HCT116 (cell line): ENCODE measurements at regions not wholly inside any gene's neighbourhood (a gene's known extent, or its start where the extent isn't known, plus 50 kb on each side); places are given as distances from the start of the nearest gene placed in this dataset.

Experiments used
- ELF1 ChIP-seq: IDR thresholded peaks from 2 replicates; pipeline ENCODE4 v1.6.1; 2012; ENCODE audit warnings: low read depth, borderline replicate concordance
- EZH2 ChIP-seq: fragments of 200-600 bp; sonication (generic); IDR thresholded peaks from 2 replicates; pipeline ENCODE4 v1.6.1; 2017; ENCODE audit warnings: antibody characterized with exemption, mixed run types
- POLR2A ChIP-seq: IDR thresholded peaks from 2 replicates; pipeline ENCODE4 v1.7.0; 2011; ENCODE audit warnings: borderline replicate concordance; ENCODE audit not compliant: insufficient read depth, insufficient read length; ENCODE audit errors: extremely low read depth
- POLR2AphosphoS5 ChIP-seq: IDR thresholded peaks from 2 replicates; pipeline ENCODE4 v1.6.1; 2011; ENCODE audit warnings: mild to moderate bottlenecking, low read depth, low read length, moderate library complexity
- YY1 ChIP-seq: IDR thresholded peaks from 2 replicates; pipeline ENCODE4 v1.6.1; 2011; ENCODE audit warnings: low read length, low read depth, moderate library complexity, mild to moderate bottlenecking; ENCODE audit not compliant: insufficient replicate concordance; ENCODE audit errors: extremely low read depth
- TF ChIP-seq, protein P1 (sequence below), 3 experiments: fragments of 200-600 bp in 1 of 3; sonication (generic) in 1 of 3; IDR thresholded peaks in 2 of 3; conservative IDR thresholded peaks in 1 of 3; 2 replicates each; pipeline ENCODE4 v1.5.1; 2012 to 2017; ENCODE audit warnings: low read depth in 2 of 3, low read length in 2 of 3, antibody characterized with exemption in 1 of 3, borderline replicate concordance in 1 of 3, control low read depth in 1 of 3, mild to moderate bottlenecking in 1 of 3, mixed read lengths in 1 of 3, mixed run types in 1 of 3, moderate library complexity in 1 of 3; ENCODE audit not compliant: insufficient read depth in 1 of 3
- TF ChIP-seq, protein P2 (sequence below): IDR thresholded peaks from 2 replicates; pipeline ENCODE4 v1.6.1; 2012

DNA sequence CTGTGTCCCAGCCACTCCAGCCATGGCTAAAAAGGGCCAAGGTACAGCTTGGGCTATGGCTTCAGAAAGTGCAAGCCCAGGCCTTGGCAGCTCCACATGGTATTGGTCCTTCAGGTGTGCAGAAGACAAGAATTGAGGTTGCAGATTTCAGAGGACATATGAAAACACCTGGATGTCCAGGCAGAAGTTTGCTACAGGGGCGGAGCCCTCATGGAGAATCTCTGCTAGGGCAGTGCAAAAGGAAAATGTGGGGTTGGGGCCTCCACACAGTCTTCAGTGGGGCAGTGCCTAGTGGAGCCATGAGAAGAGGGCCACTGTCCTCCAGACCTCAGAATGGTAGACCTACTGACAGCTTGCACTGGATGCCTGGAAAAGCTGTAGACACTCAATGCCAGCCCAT lies 1074.1 kb downstream of the JRKL start:
- no peak for TF ChIP-seq POLR2A
- TF ChIP-seq, protein P1, sequence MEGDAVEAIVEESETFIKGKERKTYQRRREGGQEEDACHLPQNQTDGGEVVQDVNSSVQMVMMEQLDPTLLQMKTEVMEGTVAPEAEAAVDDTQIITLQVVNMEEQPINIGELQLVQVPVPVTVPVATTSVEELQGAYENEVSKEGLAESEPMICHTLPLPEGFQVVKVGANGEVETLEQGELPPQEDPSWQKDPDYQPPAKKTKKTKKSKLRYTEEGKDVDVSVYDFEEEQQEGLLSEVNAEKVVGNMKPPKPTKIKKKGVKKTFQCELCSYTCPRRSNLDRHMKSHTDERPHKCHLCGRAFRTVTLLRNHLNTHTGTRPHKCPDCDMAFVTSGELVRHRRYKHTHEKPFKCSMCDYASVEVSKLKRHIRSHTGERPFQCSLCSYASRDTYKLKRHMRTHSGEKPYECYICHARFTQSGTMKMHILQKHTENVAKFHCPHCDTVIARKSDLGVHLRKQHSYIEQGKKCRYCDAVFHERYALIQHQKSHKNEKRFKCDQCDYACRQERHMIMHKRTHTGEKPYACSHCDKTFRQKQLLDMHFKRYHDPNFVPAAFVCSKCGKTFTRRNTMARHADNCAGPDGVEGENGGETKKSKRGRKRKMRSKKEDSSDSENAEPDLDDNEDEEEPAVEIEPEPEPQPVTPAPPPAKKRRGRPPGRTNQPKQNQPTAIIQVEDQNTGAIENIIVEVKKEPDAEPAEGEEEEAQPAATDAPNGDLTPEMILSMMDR (IDR thresholded peaks at IDR 0.05 in 2 of 3, conservative IDR thresholded peaks at IDR 0.05 in 1 of 3; ENCODE audit: borderline replicate concordance in 1 of 3, insufficient read depth in 1 of 3, low read depth in 2 of 3, low read length in 2 of 3): no peak
- TF ChIP-seq YY1: no peak
- TF ChIP-seq POLR2AphosphoS5: no peak
- TF ChIP-seq ELF1: no peak
- TF ChIP-seq, protein P2, sequence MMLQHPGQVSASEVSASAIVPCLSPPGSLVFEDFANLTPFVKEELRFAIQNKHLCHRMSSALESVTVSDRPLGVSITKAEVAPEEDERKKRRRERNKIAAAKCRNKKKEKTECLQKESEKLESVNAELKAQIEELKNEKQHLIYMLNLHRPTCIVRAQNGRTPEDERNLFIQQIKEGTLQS: no peak
- no peak for TF ChIP-seq EZH2
